PC-3 (cell line): ENCODE measurements at regions not wholly inside any gene's neighbourhood (a gene's known extent, or its start where the extent isn't known, plus 50 kb on each side); places are given as distances from the start of the nearest gene placed in this dataset.
"Not testable (repeated sequence)": the region's sequence is repeated elsewhere in the genome, so short reads cannot be mapped to it uniquely, and the experiment has no call there.

Source experiments
- CTCF ChIP-seq: fragments of 300-600 bp; sonication (generic); conservative IDR thresholded peaks from 2 replicates; pipeline ENCODE4 v1.5.1; 2017; ENCODE audit warnings: antibody characterized with exemption, low read depth, mild to moderate bottlenecking, low read length
- EZH2 ChIP-seq: fragments of 300-600 bp; sonication (generic); IDR thresholded peaks from one replicate; pipeline ENCODE4 v1.6.1; 2017; ENCODE audit warnings: antibody characterized with exemption, mild to moderate bottlenecking, low read length; ENCODE audit not compliant: unreplicated experiment

- TF ChIP-seq CTCF, EZH2: not testable (repeated sequence)
These were observed 73.9 kb upstream of the PLPPR5 start for GRCh38 chr1:99078529-99078928.
